Raji (cell line): ENCODE measurements at regions not wholly inside any gene's neighbourhood (a gene's known extent, or its start where the extent isn't known, plus 50 kb on each side); places are given as distances from the start of the nearest gene placed in this dataset.

ENCODE experiments used
- POLR2A ChIP-seq: IDR thresholded peaks from 2 replicates; pipeline ENCODE4 v1.6.1; 2011; ENCODE audit warnings: low read depth, low read length, control low read depth; ENCODE audit not compliant: insufficient read depth

- TF ChIP-seq POLR2A, result no peak
These were observed 919.2 kb upstream of the SOX9 start for GRCh38 chr17:71201639-71202038.

DNA sequence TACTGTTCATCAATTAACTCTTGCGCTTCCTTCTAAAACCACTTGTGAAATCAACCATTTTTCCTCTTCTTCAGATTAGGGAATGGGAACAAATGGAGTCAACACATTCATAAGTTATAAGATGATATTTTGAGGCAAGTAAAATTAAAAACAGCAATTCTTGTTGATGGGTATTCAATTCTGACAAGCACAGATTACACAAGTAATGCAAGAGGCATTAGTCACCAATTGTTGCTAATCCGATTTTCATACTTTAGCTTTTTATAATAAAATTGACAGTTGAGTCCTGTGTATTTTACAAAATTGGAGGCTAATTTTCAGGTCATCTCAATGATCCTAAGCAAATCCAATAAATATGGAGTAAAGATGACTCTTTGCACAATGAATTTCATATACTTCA lies 918.4 kb upstream of the SOX9 start:
- TF ChIP-seq POLR2A, result no peak

- TF ChIP-seq POLR2A, result no peak
These were observed 916.9 kb upstream of the SOX9 start for GRCh38 chr17:71203953-71204352.

DNA sequence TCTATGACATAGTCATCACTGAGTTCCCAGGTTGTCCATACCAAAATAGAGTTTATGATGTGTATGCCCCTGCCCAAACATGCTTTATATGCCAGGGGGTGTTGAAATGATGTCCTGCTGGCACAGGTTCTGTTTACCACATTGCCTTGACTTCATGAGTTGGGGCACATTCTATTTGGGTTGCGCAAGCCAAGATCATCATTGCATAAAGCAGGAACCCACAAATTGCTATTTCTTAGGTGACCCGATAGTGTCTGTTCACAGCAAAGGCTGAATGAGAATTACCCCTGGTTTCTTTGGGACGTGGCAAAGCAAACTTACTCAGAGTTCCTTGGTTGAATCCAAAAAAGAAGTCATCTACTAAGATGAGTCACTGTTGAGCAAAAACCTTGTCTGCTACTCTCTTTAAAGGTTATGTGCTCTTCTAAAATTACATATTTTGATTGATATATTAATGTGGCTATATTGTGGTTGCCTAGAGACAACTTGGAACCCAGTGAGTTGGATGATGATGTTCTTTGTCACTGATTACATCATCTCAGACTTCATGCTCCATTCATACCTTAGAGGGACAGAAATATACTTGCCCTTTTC lies 912.6 kb upstream of the SOX9 start:
- no peak for TF ChIP-seq POLR2A

GRCh38 chr17:71213936-71214335 lies 906.9 kb upstream of the SOX9 start:
- no peak for TF ChIP-seq POLR2A

- TF ChIP-seq POLR2A, result no peak
These were observed 903.1 kb upstream of the SOX9 start for GRCh38 chr17:71217769-71218168.

DNA sequence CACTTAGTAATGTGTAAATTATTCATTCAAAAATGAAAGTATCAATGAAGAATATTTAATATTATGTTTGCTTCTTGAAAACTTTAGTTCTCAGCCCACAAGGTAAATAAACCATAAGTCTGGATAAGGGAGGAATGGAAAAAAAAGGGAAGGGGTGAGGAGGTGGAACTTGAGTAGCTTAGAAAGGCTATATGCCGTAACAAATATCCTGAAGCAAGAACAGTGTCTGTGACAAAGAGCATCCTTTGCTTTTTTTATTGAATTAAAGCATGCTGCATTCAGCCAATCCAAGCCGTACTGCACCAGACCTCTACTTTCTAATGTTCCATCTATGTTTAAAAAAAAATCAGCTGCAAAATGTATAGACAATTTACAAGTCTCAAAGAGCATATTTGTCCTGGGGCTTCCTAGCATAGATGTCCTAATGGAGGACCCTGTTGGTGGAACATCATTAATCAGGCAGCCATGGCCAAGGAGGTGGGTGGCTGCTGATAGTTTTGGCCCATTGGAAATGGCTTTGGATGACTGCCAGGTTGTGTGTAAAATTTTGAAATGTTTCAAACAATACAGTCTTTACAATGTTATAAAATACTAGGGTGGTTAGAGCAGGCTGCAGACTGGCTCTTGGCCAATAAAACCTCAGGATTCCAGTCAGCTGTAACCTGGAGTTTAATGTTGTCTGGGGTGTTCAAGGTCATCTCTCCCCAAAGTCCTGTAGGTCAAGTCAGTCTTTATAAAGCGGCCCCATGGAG lies 895.8 kb upstream of the SOX9 start:
- no peak for TF ChIP-seq POLR2A

GRCh38 chr17:71227841-71228240 lies 893.0 kb upstream of the SOX9 start:
- TF ChIP-seq POLR2A, result no peak

GRCh38 chr17:71229070-71229469 lies 891.8 kb upstream of the SOX9 start:
- TF ChIP-seq POLR2A, result no peak

GRCh38 chr17:71232801-71233559 lies 887.8 kb upstream of the SOX9 start:
- no peak for TF ChIP-seq POLR2A

DNA sequence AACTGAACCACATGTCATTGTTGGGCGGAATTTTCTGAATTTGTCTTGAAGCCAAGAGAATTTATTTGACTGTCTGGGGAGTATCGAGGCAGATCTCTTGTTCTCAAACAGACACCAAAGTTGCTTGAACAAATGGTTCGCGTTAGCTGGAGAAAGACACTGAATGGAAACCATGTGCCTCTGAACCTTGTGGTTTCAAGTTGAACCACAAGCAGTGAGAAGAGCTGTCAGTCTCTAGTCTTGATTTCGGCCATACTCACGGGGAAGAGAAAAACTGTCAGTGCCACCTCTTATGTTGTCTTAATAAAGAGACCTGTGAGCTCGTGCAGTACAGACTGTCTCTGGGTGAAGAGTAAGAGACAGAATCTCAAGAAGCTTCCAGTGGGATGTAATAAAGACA lies 886.5 kb upstream of the SOX9 start:
- TF ChIP-seq POLR2A, result no peak

GRCh38 chr17:71237903-71238538 lies 882.8 kb upstream of the SOX9 start:
- TF ChIP-seq POLR2A, result no peak

DNA sequence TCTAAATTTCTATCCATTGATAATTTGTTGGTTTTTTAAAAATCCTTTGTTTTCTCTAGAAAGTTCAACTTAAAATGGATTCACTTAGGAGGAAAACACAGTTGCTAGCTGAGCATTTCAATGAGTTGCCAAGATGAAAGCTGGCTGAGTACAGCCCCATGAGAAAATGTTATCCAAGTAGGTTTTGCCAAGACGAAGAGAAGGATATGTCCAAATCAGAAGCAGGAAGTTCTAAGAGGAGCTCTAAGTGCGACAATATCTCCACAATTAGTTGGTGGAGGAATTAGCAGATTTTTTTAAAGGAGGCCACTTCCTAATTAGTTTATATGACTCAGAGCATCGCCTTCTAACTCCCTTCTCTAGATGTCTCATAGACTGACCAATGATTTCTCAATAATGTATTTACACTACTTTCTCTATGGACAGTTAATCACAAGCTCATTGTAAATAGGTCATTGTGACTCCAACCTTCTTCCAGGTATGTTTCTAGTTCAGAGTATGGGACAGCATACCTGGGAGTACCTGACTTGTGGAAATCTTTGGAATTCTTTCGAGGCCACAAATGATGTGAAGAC lies 873.3 kb upstream of the SOX9 start:
- no peak for TF ChIP-seq POLR2A

- no peak for TF ChIP-seq POLR2A
These were observed 869.5 kb upstream of the SOX9 start for GRCh38 chr17:71251276-71251675.

GRCh38 chr17:71251951-71252350 lies 868.9 kb upstream of the SOX9 start:
- TF ChIP-seq POLR2A, result no peak

- no peak for TF ChIP-seq POLR2A
These were observed 868.4 kb upstream of the SOX9 start for GRCh38 chr17:71252436-71252835.

- TF ChIP-seq POLR2A, result no peak
These were observed 863.7 kb upstream of the SOX9 start for GRCh38 chr17:71257096-71257495.
